SK-N-SH (cell line): ENCODE measurements at regions not wholly inside any gene's neighbourhood (a gene's known extent, or its start where the extent isn't known, plus 50 kb on each side); places are given as distances from the start of the nearest gene placed in this dataset.

ENCODE experiments used
- CTCF ChIA-PET: fragments of 300-600, 350-600 bp; formaldehyde crosslinking; extraction: SDS; loops from one replicate; lab custom pipeline; 2021; lab: Yijun Ruan, JAX
- POLR2A ChIA-PET: fragments of 350-600 bp; sonication (Branson Sonifier 250); formaldehyde crosslinking; extraction: SDS; loops from one replicate; lab custom pipeline; 2020; ENCODE audit warnings: antibody characterized with exemption, inconsistent platforms; lab: Yijun Ruan, JAX
- DNase-seq: peaks from one replicate; pipeline ENCODE4 v3.0.0; 2012
- H2AFZ ChIP-seq: fragments of 200-600 bp; sonication (generic); 2 replicates; pipeline ENCODE4 v1.8.1; 2016; ENCODE audit warnings: antibody characterized with exemption, mild to moderate bottlenecking, low read depth
- H3F3A ChIP-seq: fragments of 200-600 bp; sonication (generic); replicated peaks from 2 replicates; pipeline ENCODE3; 2016; ENCODE audit warnings: antibody characterized with exemption, mild to moderate bottlenecking; ENCODE audit not compliant: insufficient read depth
- H3K27ac ChIP-seq, 2 experiments: fragments of 200-500 bp in 1 of 2; fragments of 200-600 bp in 1 of 2; sonication (Bioruptor generic) in 1 of 2; sonication (generic), shearing (Covaris generic) in 1 of 2; 2 replicates each; pipeline versions ENCODE4 v1.5.1 to v1.6.1; 2014 to 2016; ENCODE audit warnings: low read depth in 2 of 2, inconsistent platforms in 1 of 2, low read length in 1 of 2, mild to moderate bottlenecking in 1 of 2, mixed read lengths in 1 of 2
- H3K27me3 ChIP-seq: fragments of 200-600 bp; sonication (generic), shearing (Covaris generic); 2 replicates; pipeline ENCODE4 v1.6.1; 2016; ENCODE audit warnings: mixed run types; ENCODE audit not compliant: insufficient read depth
- H3K36me3 ChIP-seq, 2 experiments: fragments of 200-500 bp in 1 of 2; fragments of 200-600 bp in 1 of 2; sonication (Bioruptor generic) in 1 of 2; sonication (generic) in 1 of 2; replicated peaks in 1 of 2; 2 replicates each; pipeline versions ENCODE3 to v1.5.1; 2014 to 2016; ENCODE audit warnings: low read length in 1 of 2, mild to moderate bottlenecking in 1 of 2; ENCODE audit not compliant: insufficient read depth in 2 of 2, control insufficient read depth in 1 of 2
- H3K4me1 ChIP-seq, 2 experiments: fragments of 200-500 bp in 1 of 2; fragments of 200-600 bp in 1 of 2; sonication (Bioruptor generic) in 1 of 2; sonication (generic), shearing (Covaris generic) in 1 of 2; 2 replicates each; pipeline versions ENCODE4 v1.5.1 to v1.6.1; 2014 to 2016; ENCODE audit warnings: low read depth in 1 of 2, low read length in 1 of 2, mixed run types in 1 of 2; ENCODE audit not compliant: insufficient read depth in 2 of 2, control insufficient read depth in 1 of 2
- H3K4me2 ChIP-seq: fragments of 200-600 bp; sonication (generic), shearing (Covaris generic); 2 replicates; pipeline ENCODE4 v1.6.1; 2017; ENCODE audit warnings: mixed run types
- H3K4me3 ChIP-seq, 2 experiments: fragments of 200-500 bp in 1 of 2; fragments of 200-600 bp in 1 of 2; sonication (Bioruptor generic) in 1 of 2; sonication (generic), shearing (Covaris generic) in 1 of 2; 2 replicates each; pipeline versions ENCODE4 v1.5.1 to v1.8.1; 2014 to 2016; ENCODE audit warnings: low read depth in 2 of 2, inconsistent platforms in 1 of 2, low read length in 1 of 2, mild to moderate bottlenecking in 1 of 2, mixed read lengths in 1 of 2, moderate library complexity in 1 of 2
- H3K79me2 ChIP-seq: fragments of 200-600 bp; sonication (generic); 2 replicates; pipeline ENCODE4 v1.8.1; 2017; ENCODE audit warnings: mild to moderate bottlenecking; ENCODE audit not compliant: insufficient read depth
- H3K9ac ChIP-seq: fragments of 200-600 bp; sonication (generic); 2 replicates; pipeline ENCODE4 v1.6.1; 2017; ENCODE audit warnings: mixed run types
- H3K9me2 ChIP-seq: fragments of 200-600 bp; sonication (generic); 2 replicates; pipeline ENCODE4 v1.6.1; 2017; ENCODE audit warnings: mixed run types
- H3K9me3 ChIP-seq: fragments of 200-600 bp; sonication (generic); 2 replicates; pipeline ENCODE4 v1.6.1; 2017; ENCODE audit warnings: mixed run types, mild to moderate bottlenecking, moderate library complexity
- H4K20me1 ChIP-seq: fragments of 200-600 bp; sonication (generic); 2 replicates; pipeline ENCODE4 v1.6.1; 2017; ENCODE audit warnings: mild to moderate bottlenecking, mixed run types; ENCODE audit not compliant: insufficient read depth
- CHD2 ChIP-seq: fragments of 150-350 bp; IDR thresholded peaks from 2 replicates; pipeline ENCODE4 v1.6.1; 2018; ENCODE audit warnings: low read length; ENCODE audit not compliant: partially characterized antibody
- CTCF ChIP-seq: fragments of 200-600 bp; sonication (generic); IDR thresholded peaks from 2 replicates; pipeline ENCODE4 v1.6.1; 2017; ENCODE audit warnings: antibody characterized with exemption, mild to moderate bottlenecking, moderate library complexity
- FOSL2 ChIP-seq: IDR thresholded peaks from 2 replicates; pipeline ENCODE4 v1.4.0; 2012; ENCODE audit warnings: low read depth, mild to moderate bottlenecking, moderate library complexity, borderline replicate concordance
- FOXJ3 ChIP-seq: sonication (generic); formaldehyde crosslinking; IDR thresholded peaks from 2 replicates; pipeline ENCODE4 v1.5.1; 2020; ENCODE audit warnings: mild to moderate bottlenecking, missing genetic modification reagents
- IRF3 ChIP-seq: fragments of 150-350 bp; IDR thresholded peaks from 2 replicates; pipeline ENCODE4 v1.6.1; 2016; ENCODE audit warnings: mild to moderate bottlenecking, low read depth, low read length
- RFX5 ChIP-seq: IDR thresholded peaks from 2 replicates; pipeline ENCODE4 v1.6.1; 2012; ENCODE audit warnings: mild to moderate bottlenecking, improper control_type of control experiment, low read length
- SMC3 ChIP-seq: IDR thresholded peaks from 2 replicates; pipeline ENCODE4 v1.6.1; 2012; ENCODE audit warnings: low read depth, low read length, improper control_type of control experiment
- TAF1 ChIP-seq: IDR thresholded peaks from 2 replicates; pipeline ENCODE4 v1.6.1; 2012; ENCODE audit warnings: low read depth, mild to moderate bottlenecking, low read length, moderate library complexity, borderline replicate concordance
- TCF12 ChIP-seq: IDR thresholded peaks from 2 replicates; pipeline ENCODE4 v1.4.0; 2012
- TEAD4 ChIP-seq: IDR thresholded peaks from 2 replicates; pipeline ENCODE4 v1.4.0; 2012; ENCODE audit warnings: mild to moderate bottlenecking, borderline replicate concordance; ENCODE audit not compliant: insufficient read depth
- USF1 ChIP-seq: IDR thresholded peaks from 2 replicates; pipeline ENCODE4 v1.4.0; 2012; ENCODE audit warnings: low read depth, borderline replicate concordance
- WGBS: methylation state at CpG from one replicate; pipeline ENCODE4 v1.1.6; 2017; ENCODE audit warnings: low lambda C conversion rate; 5-methylcytosine and 5-hydroxymethylcytosine counted together
- TF ChIP-seq, protein P1 (sequence below): IDR thresholded peaks from 2 replicates; pipeline ENCODE4 v1.6.1; 2012; ENCODE audit warnings: mild to moderate bottlenecking, low read depth, low read length, moderate library complexity
- TF ChIP-seq, protein P2 (sequence below): IDR thresholded peaks from 2 replicates; pipeline ENCODE4; 2012

GRCh38 chr7:96836456-96836855, 126.8 kb upstream of the SEM1 start:
- H2AFZ ChIP-seq = no peak overlapping the region
- POLR2A ChIA-PET = no interaction called here
- CTCF ChIA-PET = interaction anchor here (0.7 to 1.5 kb wide), 2 partner anchors 30 to 213 kb away, joined by 3 to 4 read pairs; no protein-coding TSS in a partner anchor

More at GRCh38 chr7:96836456-96836855, 126.8 kb upstream of the SEM1 start:
- TF ChIP-seq FOXJ3 (CRISPR knock-in tag) = no peak
- no peak for TF ChIP-seq RFX5
- TF ChIP-seq TEAD4 = no peak
- TF ChIP-seq, protein P1, sequence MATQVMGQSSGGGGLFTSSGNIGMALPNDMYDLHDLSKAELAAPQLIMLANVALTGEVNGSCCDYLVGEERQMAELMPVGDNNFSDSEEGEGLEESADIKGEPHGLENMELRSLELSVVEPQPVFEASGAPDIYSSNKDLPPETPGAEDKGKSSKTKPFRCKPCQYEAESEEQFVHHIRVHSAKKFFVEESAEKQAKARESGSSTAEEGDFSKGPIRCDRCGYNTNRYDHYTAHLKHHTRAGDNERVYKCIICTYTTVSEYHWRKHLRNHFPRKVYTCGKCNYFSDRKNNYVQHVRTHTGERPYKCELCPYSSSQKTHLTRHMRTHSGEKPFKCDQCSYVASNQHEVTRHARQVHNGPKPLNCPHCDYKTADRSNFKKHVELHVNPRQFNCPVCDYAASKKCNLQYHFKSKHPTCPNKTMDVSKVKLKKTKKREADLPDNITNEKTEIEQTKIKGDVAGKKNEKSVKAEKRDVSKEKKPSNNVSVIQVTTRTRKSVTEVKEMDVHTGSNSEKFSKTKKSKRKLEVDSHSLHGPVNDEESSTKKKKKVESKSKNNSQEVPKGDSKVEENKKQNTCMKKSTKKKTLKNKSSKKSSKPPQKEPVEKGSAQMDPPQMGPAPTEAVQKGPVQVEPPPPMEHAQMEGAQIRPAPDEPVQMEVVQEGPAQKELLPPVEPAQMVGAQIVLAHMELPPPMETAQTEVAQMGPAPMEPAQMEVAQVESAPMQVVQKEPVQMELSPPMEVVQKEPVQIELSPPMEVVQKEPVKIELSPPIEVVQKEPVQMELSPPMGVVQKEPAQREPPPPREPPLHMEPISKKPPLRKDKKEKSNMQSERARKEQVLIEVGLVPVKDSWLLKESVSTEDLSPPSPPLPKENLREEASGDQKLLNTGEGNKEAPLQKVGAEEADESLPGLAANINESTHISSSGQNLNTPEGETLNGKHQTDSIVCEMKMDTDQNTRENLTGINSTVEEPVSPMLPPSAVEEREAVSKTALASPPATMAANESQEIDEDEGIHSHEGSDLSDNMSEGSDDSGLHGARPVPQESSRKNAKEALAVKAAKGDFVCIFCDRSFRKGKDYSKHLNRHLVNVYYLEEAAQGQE = no peak
- TF ChIP-seq FOSL2 = no peak
- no peak for TF ChIP-seq CTCF
- TF ChIP-seq TAF1 = no peak
- no peak for TF ChIP-seq SMC3
- TF ChIP-seq CHD2 = no peak
- no peak for TF ChIP-seq USF1
- no peak for TF ChIP-seq IRF3
- TF ChIP-seq, protein P2, sequence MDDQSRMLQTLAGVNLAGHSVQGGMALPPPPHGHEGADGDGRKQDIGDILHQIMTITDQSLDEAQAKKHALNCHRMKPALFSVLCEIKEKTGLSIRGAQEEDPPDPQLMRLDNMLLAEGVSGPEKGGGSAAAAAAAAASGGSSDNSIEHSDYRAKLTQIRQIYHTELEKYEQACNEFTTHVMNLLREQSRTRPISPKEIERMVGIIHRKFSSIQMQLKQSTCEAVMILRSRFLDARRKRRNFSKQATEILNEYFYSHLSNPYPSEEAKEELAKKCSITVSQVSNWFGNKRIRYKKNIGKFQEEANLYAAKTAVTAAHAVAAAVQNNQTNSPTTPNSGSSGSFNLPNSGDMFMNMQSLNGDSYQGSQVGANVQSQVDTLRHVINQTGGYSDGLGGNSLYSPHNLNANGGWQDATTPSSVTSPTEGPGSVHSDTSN = no peak
- no peak for TF ChIP-seq TCF12
- Histone ChIP-seq H3K9me2 (no peaks in the 10 kb centered on the region), H3K4me3 (peak overlapping the region; percentile 16 to 33; a peak in 3 of 4 replicates), H3K27me3 (no peaks in the 10 kb centered on the region), H3K9ac (no peak overlapping the region), H3K36me3 (no peaks in the 10 kb centered on the region), H3K79me2 (no peaks in the 10 kb centered on the region), H3F3A (no peaks in the 10 kb centered on the region), H3K4me2 (peak overlapping the region; percentile 48; the same call in 1 of the 2 replicates), H3K4me1 (peaks cover 0 to 6% of the 10 kb centered on the region in 2 experiments; a peak in 1 of 4 replicates), H4K20me1 (no peaks in the 10 kb centered on the region), H3K27ac (no peak overlapping the region), H3K9me3 (no peaks in the 10 kb centered on the region)
- no peak for DNase-seq
- 39% methylated on average over 3 of the region's 3 CpGs for WGBS
